Testis (tissue), 2 donors: ENCODE measurements at regions not wholly inside any gene's neighbourhood (a gene's known extent, or its start where the extent isn't known, plus 50 kb on each side); places are given as distances from the start of the nearest gene placed in this dataset.
"Not testable (repeated sequence)": the region's sequence is repeated elsewhere in the genome, so short reads cannot be mapped to it uniquely, and the experiment has no call there.

Experiments
- DNase-seq: peaks from one replicate; pipeline ENCODE4 v3.0.0-alpha.2; 2019
- H3K27ac ChIP-seq, 2 donors: fragments of 200-600 bp; sonication (generic); one replicate each; pipeline ENCODE4 v1.5.1; 2019
- H3K27me3 ChIP-seq: fragments of 200-600 bp; sonication (generic); one replicate; pipeline ENCODE4 v1.5.1; 2019
- H3K36me3 ChIP-seq: fragments of 200-600 bp; sonication (generic); one replicate; pipeline ENCODE4 v1.5.1; 2017; ENCODE audit warnings: low read depth; ENCODE audit errors: missing control alignments
- H3K4me1 ChIP-seq: fragments of 200-600 bp; sonication (generic); one replicate; pipeline ENCODE4 v1.5.1; 2019
- H3K4me3 ChIP-seq, 2 donors: fragments of 200-600 bp; sonication (generic); one replicate each; pipeline ENCODE4 v1.5.1; 2017 to 2019
- H3K9me3 ChIP-seq: fragments of 200-600 bp; sonication (generic); one replicate; pipeline ENCODE4 v1.5.1; 2017
- POLR2A ChIP-seq: fragments of 450-650 bp; IDR thresholded peaks from one replicate; pipeline ENCODE4 v1.6.1; 2017; ENCODE audit warnings: antibody characterized with exemption, mild to moderate bottlenecking, moderate library complexity
- WGBS, 2 donors: methylation state at CpG; one replicate each; pipeline ENCODE4 v1.1.5; 2018; 5-methylcytosine and 5-hydroxymethylcytosine counted together
- intact Hi-C: fragments of 100-400 bp; cut with DNase I; formaldehyde crosslinking; loops from one replicate; pipeline ENCODE4 v1.15.1; 2023; ENCODE audit warnings: low total_unique reads
- TF ChIP-seq, protein P1 (sequence below), 3 experiments: fragments of 450-650 bp in 2 of 3; fragments of 200-600 bp in 1 of 3; sonication (generic) in 1 of 3; IDR thresholded peaks; one replicate each; pipeline ENCODE4 v1.5.1; 2016 to 2019; ENCODE audit warnings: antibody characterized with exemption in 3 of 3, mild to moderate bottlenecking in 2 of 3, moderate library complexity in 1 of 3

- Histone ChIP-seq H3K4me3 (no peak overlapping the region), H3K27ac (no peak overlapping the region), H3K36me3 (no peaks in the 10 kb centered on the region), H3K9me3 (no peaks in the 10 kb centered on the region), H3K4me1 (no peaks in the 10 kb centered on the region), H3K27me3 (no peaks in the 10 kb centered on the region)
- TF ChIP-seq POLR2A, result no peak
- TF ChIP-seq, protein P1, sequence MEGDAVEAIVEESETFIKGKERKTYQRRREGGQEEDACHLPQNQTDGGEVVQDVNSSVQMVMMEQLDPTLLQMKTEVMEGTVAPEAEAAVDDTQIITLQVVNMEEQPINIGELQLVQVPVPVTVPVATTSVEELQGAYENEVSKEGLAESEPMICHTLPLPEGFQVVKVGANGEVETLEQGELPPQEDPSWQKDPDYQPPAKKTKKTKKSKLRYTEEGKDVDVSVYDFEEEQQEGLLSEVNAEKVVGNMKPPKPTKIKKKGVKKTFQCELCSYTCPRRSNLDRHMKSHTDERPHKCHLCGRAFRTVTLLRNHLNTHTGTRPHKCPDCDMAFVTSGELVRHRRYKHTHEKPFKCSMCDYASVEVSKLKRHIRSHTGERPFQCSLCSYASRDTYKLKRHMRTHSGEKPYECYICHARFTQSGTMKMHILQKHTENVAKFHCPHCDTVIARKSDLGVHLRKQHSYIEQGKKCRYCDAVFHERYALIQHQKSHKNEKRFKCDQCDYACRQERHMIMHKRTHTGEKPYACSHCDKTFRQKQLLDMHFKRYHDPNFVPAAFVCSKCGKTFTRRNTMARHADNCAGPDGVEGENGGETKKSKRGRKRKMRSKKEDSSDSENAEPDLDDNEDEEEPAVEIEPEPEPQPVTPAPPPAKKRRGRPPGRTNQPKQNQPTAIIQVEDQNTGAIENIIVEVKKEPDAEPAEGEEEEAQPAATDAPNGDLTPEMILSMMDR (IDR thresholded peaks at IDR 0.05), result no peak
- intact Hi-C loops, result no loop called here
- 62 to 79% methylated on average over 11 of the region's 11 CpGs for WGBS, 2 donors
- DNase-seq, result no peak
These were observed 201.7 kb upstream of the CXCR4 start for GRCh38 chr2:136319651-136320050.

DNA sequence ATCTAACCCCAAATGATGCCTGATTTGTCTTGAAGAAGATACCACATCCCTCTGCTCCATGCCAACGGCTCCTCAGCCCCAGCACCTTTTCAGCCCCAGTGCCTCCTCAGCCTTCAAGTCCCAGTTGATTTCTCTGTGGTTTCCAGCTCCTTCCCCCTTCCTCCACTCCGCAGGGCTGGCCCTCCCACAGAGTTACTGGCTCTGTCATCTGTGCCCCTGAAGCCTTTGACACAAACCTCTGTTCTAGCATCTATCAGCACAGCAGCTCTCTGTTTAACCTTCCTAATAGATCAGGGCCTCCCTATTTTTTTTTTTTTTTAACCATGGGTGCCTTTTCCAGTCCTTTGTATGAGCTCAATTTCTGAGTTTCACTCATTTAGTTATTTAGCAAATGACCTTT is 201.3 kb upstream of the CXCR4 start:
- no peak overlapping the region for H3K4me3 ChIP-seq
- no peaks in the 10 kb centered on the region for H3K36me3 ChIP-seq
- H3K27me3 ChIP-seq, result no peaks in the 10 kb centered on the region
- WGBS, 2 donors, result 52 to 58% methylated on average over 2 of the region's 2 CpGs
- TF ChIP-seq, protein P1 (IDR thresholded peaks at IDR 0.05), result no peak
- no peak for TF ChIP-seq POLR2A
- intact Hi-C loops, result no loop called here
- H3K27ac ChIP-seq, result no peak overlapping the region
- no peak for DNase-seq
- H3K9me3 ChIP-seq, result no peaks in the 10 kb centered on the region
- H3K4me1 ChIP-seq, result no peaks in the 10 kb centered on the region

DNA sequence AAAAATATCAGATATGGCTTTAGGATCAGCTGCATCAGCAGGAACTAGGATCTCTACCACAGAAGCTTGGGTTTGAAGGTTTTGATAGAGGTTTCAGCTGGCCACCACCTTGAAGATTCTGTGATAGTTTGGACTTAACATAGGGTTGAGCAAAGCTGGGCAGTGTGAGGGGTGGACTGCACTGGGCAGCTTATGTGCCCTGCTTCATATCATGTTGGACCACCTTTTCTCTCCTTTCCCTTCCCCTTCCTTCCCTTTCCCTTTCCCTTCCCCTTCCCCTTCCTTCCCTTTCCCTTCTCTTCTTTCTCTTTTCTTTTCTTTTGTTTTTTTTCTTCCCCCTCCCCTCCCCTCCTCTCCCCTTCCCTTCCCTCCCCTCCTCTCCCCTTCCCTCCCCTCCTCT is 196.3 kb upstream of the CXCR4 start:
- no peak overlapping the region for H3K27ac ChIP-seq
- no peaks in the 10 kb centered on the region for H3K9me3 ChIP-seq
- H3K4me3 ChIP-seq, result no peak overlapping the region
- no peak for TF ChIP-seq POLR2A
- TF ChIP-seq, protein P1 (IDR thresholded peaks at IDR 0.05), result no peak
- no peak for DNase-seq
- H3K27me3 ChIP-seq, result no peaks in the 10 kb centered on the region
- intact Hi-C loops, result no loop called here
- H3K4me1 ChIP-seq, result no peaks in the 10 kb centered on the region
- no peaks in the 10 kb centered on the region for H3K36me3 ChIP-seq

DNA sequence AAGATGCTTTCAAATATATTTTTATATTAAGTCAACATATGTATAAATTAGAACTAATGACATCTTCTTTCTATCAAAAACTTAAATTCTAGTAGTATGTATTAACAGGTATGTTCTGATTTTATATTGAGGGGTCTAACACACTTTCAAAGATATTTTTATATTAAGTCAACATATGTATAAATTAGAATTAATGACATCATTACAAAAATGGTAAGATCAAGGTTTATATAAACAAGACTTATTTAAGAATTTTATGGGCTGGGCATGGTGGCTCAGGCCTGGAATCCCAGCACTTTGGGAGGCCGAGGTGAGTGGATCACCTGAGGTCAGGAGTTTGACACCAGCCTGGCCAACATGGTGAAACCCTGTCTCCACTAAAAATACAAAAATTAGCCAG is 194.6 kb upstream of the CXCR4 start:
- H3K27me3 ChIP-seq, intact Hi-C loops, H3K4me1 ChIP-seq, H3K36me3 ChIP-seq, DNase-seq, H3K9me3 ChIP-seq, H3K27ac ChIP-seq, H3K4me3 ChIP-seq: not testable (repeated sequence)
- 95 to 97% methylated on average over 1 of the region's 1 CpG for WGBS, 2 donors

- Histone ChIP-seq H3K4me3 (no peak overlapping the region), H3K9me3 (no peaks in the 10 kb centered on the region), H3K4me1 (no peaks in the 10 kb centered on the region), H3K27ac (no peak overlapping the region), H3K36me3 (no peaks in the 10 kb centered on the region), H3K27me3 (no peaks in the 10 kb centered on the region)
- WGBS, 2 donors, result 54 to 60% methylated on average over 11 of the region's 11 CpGs
- no peak for TF ChIP-seq POLR2A
- TF ChIP-seq, protein P1 (IDR thresholded peaks at IDR 0.05), result no peak
- DNase-seq, result no peak
- intact Hi-C loops, result no loop called here
These were observed 193.1 kb upstream of the CXCR4 start for GRCh38 chr2:136310797-136311603.
